Activated naive CD4-positive, alpha-beta T cell treated with anti-CD3 and anti-CD28 coated beads for 36 hours (primary cell): ENCODE measurements at regions not wholly inside any gene's neighbourhood (a gene's known extent, or its start where the extent isn't known, plus 50 kb on each side); places are given as distances from the start of the nearest gene placed in this dataset.

Source experiments
- CTCF ChIA-PET: fragments of 350-600 bp; sonication (Branson Sonifier 250); formaldehyde crosslinking; loops from one replicate; lab custom pipeline; 2021; ENCODE audit warnings: antibody characterized with exemption; lab: Charles Lee
- DNase-seq: peaks from one replicate; pipeline ENCODE4 v3.0.0-alpha.2; 2020
- H3K27ac Mint-ChIP-seq: one replicate; pipeline ENCODE4 v1.8.0; 2021; ENCODE audit warnings: mild to moderate bottlenecking, mixed read lengths
- H3K27me3 Mint-ChIP-seq: one replicate; pipeline ENCODE4 v1.8.0; 2021; ENCODE audit warnings: low read depth, mixed read lengths
- H3K36me3 Mint-ChIP-seq: one replicate; pipeline ENCODE4 v1.8.0; 2021; ENCODE audit warnings: low read depth, mixed read lengths
- H3K4me1 Mint-ChIP-seq: one replicate; pipeline ENCODE4 v1.8.0; 2021; ENCODE audit warnings: low read depth, mixed read lengths
- H3K4me3 Mint-ChIP-seq: one replicate; pipeline ENCODE4 v1.8.0; 2021; ENCODE audit warnings: mild to moderate bottlenecking, moderate library complexity, mixed read lengths
- H3K9me3 Mint-ChIP-seq: one replicate; pipeline ENCODE4 v1.8.0; 2021; ENCODE audit warnings: mixed read lengths
- intact Hi-C: fragments of 100-400 bp; cut with micrococcal nuclease; formaldehyde crosslinking; loops from one replicate; pipeline ENCODE4 v1.15.1; 2023

GRCh38 chr6:137272403-137272802, 53.2 kb upstream of the IFNGR1 start:
- no peaks in the 10 kb centered on the region for H3K9me3 Mint-ChIP-seq
- CTCF ChIA-PET = interaction anchor here (1.0 to 3.2 kb wide), 6 partner anchors 12 to 317 kb away, joined by 4 to 11 read pairs (median 7); no protein-coding TSS in a partner anchor

GRCh38 chr6:137271245-137272183, 52.3 kb upstream of the IFNGR1 start:
- Mint-ChIP-seq H3K9me3 (no peaks in the 10 kb centered on the region), H3K36me3 (no peaks in the 10 kb centered on the region), H3K27me3 (peaks cover 9% of the 10 kb centered on the region), H3K27ac (no peak overlapping the region), H3K4me3 (no peak overlapping the region), H3K4me1 (no peaks in the 10 kb centered on the region)
- intact Hi-C loops = loop anchor here (1.0 to 5.0 kb wide), 8 partner anchors 43 to 837 kb away; no protein-coding TSS in a partner anchor
- no peak for DNase-seq
- CTCF ChIA-PET = interaction anchor here (0.7 to 3.2 kb wide), 12 partner anchors 13 to 370 kb away, joined by 3 to 11 read pairs (median 6); no protein-coding TSS in a partner anchor

More at GRCh38 chr6:137272403-137272802, 53.2 kb upstream of the IFNGR1 start:
- Mint-ChIP-seq H3K36me3 (no peaks in the 10 kb centered on the region), H3K4me1 (no peaks in the 10 kb centered on the region), H3K27ac (no peak overlapping the region), H3K4me3 (no peak overlapping the region), H3K27me3 (peaks cover 6% of the 10 kb centered on the region)
- DNase-seq = no peak
- intact Hi-C loops = loop anchor here (5.0 kb wide), 2 partner anchors 175 to 195 kb away; no protein-coding TSS in a partner anchor

DNA sequence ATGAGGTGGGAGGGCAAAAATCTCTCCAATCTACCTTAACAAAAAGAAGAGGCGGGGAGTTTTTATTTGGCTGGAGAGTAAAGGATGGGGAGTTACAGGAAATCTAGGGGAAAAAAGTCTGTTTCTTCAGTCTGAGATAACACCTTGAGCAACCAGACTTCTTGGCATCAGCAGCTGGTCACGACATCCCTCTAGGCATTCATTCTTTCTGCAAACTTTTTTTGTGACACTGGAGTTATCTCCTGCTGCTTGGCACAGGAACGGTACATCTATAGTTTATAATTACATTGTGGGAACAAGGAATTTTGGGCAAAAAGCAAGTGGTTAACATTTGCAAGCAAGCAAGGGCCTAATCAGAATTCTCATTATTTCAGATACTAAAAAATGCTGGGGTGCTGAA, 50.6 kb upstream of the IFNGR1 start:
- Mint-ChIP-seq H3K36me3 (no peaks in the 10 kb centered on the region), H3K27ac (no peak overlapping the region), H3K4me1 (no peaks in the 10 kb centered on the region), H3K4me3 (no peak overlapping the region), H3K27me3 (peaks cover 9% of the 10 kb centered on the region), H3K9me3 (no peaks in the 10 kb centered on the region)
- no peak for DNase-seq
- CTCF ChIA-PET = interaction anchor here (0.7 to 3.2 kb wide), 7 partner anchors 15 to 319 kb away, joined by 3 to 11 read pairs (median 4); no protein-coding TSS in a partner anchor
- intact Hi-C loops = loop anchor here (2.0 to 5.0 kb wide), 3 partner anchors 173 to 839 kb away; no protein-coding TSS in a partner anchor

DNA sequence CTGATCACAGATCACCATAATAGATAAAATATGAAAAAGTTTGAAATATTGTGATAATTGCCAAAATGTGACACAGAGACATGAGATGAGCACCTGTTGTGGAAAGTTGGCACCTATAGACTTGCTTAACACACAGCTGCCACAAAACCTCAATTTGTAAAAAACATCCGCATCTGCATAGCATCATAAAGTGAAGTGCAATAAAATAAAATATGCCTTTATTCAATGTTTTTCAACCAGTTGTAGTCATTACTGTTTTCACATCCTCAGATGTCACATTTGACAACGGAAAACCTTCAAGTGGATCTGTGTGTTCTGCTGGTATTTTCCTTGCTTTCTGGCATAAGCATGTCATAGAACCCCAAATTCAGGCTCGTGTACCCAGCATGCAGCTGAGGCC, 50.2 kb upstream of the IFNGR1 start:
- Mint-ChIP-seq H3K4me1 (no peaks in the 10 kb centered on the region), H3K27me3 (peaks cover 9% of the 10 kb centered on the region), H3K9me3 (no peaks in the 10 kb centered on the region), H3K4me3 (no peak overlapping the region), H3K36me3 (no peaks in the 10 kb centered on the region), H3K27ac (no peak overlapping the region)
- CTCF ChIA-PET = interaction anchor here (0.7 to 3.2 kb wide), 7 partner anchors 15 to 320 kb away, joined by 3 to 11 read pairs (median 4); no protein-coding TSS in a partner anchor
- intact Hi-C loops = no loop called here
- DNase-seq = no peak
